ENCODE measurements at regions not wholly inside any gene's neighbourhood (a gene's known extent, or its start where the extent isn't known, plus 50 kb on each side); places are given as distances from the start of the nearest gene placed in this dataset.

GRCh38 chr10:130425169-130425568 is 289.0 kb downstream of the GLRX3 start:
- Histone ChIP-seq H3K4me3 (no peak overlapping the region), H3K27me3 (no peaks in the 10 kb centered on the region), H3K36me3 (no peaks in the 10 kb centered on the region), H3K27ac (no peak overlapping the region), H3K9me3 (no peaks in the 10 kb centered on the region), H3K4me1 (no peaks in the 10 kb centered on the region)
- ATAC-seq (no peak), DNase-seq (no peak)
- no peak for TF ChIP-seq POLR2A (IDR thresholded peaks at IDR 0.05)
- no peak for TF ChIP-seq CTCF (IDR thresholded peaks at IDR 0.05)
- WGBS, 4 donors, result 70 to 80% (median 76%) methylated on average over 5 of the region's 5 CpGs
- intact Hi-C loops (cut with DNase I), result no loop called here

- no peaks in the 10 kb centered on the region for H3K27me3 ChIP-seq
- ATAC-seq (no peak), DNase-seq (no peak)
- intact Hi-C loops (cut with DNase I), result no loop called here
- no peak for TF ChIP-seq POLR2A (IDR thresholded peaks at IDR 0.05)
- TF ChIP-seq CTCF (IDR thresholded peaks at IDR 0.05), result no peak
- H3K36me3 ChIP-seq, result no peaks in the 10 kb centered on the region
- H3K9me3 ChIP-seq, result no peaks in the 10 kb centered on the region
- WGBS, 4 donors, result 79 to 91% (median 83%) methylated on average over 10 of the region's 10 CpGs
- H3K4me3 ChIP-seq, result no peak overlapping the region
- no peaks in the 10 kb centered on the region for H3K4me1 ChIP-seq
- no peak overlapping the region for H3K27ac ChIP-seq
Observed at GRCh38 chr10:130425881-130426435, 289.8 kb downstream of the GLRX3 start.

GRCh38 chr10:130427216-130427722 is 291.1 kb downstream of the GLRX3 start:
- TF ChIP-seq CTCF (IDR thresholded peaks at IDR 0.05), result no peak
- TF ChIP-seq POLR2A (IDR thresholded peaks at IDR 0.05), result no peak
- no peaks in the 10 kb centered on the region for H3K27me3 ChIP-seq
- H3K9me3 ChIP-seq, result no peaks in the 10 kb centered on the region
- no peak overlapping the region for H3K27ac ChIP-seq
- no peaks in the 10 kb centered on the region for H3K36me3 ChIP-seq
- no peak overlapping the region for H3K4me3 ChIP-seq
- ATAC-seq, result no peak
- intact Hi-C loops (cut with DNase I), result no loop called here
- H3K4me1 ChIP-seq, result no peaks in the 10 kb centered on the region
- DNase-seq, result no peak
- WGBS, 4 donors, result 82 to 87% (median 86%) methylated on average over 4 of the region's 4 CpGs

- TF ChIP-seq POLR2A (IDR thresholded peaks at IDR 0.05), result no peak
- TF ChIP-seq CTCF (IDR thresholded peaks at IDR 0.05), result no peak
- Histone ChIP-seq H3K27ac (no peak overlapping the region), H3K27me3 (no peaks in the 10 kb centered on the region), H3K9me3 (no peaks in the 10 kb centered on the region), H3K36me3 (no peaks in the 10 kb centered on the region), H3K4me3 (no peak overlapping the region), H3K4me1 (no peaks in the 10 kb centered on the region)
- 69 to 78% (median 73%) methylated on average over 6 of the region's 6 CpGs for WGBS, 4 donors
- DNase-seq, result no peak
- ATAC-seq, result no peak
- intact Hi-C loops (cut with DNase I), result no loop called here
Observed at GRCh38 chr10:130428936-130429335, 292.7 kb downstream of the GLRX3 start.
